ENCODE measurements at regions not wholly inside any gene's neighbourhood (a gene's known extent, or its start where the extent isn't known, plus 50 kb on each side); places are given as distances from the start of the nearest gene placed in this dataset.
"Not testable (repeated sequence)": the region's sequence is repeated elsewhere in the genome, so short reads cannot be mapped to it uniquely, and the experiment has no call there.

DNA sequence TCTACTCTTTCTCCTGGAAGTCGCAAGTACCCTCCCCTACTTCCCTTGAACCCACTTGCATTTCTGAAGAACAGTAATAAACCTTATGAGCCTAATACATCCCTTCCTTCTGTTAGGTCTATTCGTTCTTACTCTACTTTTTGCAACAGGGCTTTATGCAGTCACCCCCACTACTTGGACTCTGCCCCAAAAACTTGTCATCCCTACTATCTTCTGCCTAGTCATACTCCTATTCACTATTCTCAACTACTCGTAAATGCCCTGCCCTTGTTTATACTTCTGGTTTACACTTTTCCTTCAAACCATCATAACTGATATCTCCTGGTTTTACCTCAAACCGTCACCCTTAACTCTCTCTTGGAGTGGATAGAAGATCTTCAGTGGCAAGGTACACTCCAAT lies 55.2 kb upstream of the SLIT2 start:
- no peak for DNase-seq (ENCODE audit: low read depth in 2 of 2)

DNA sequence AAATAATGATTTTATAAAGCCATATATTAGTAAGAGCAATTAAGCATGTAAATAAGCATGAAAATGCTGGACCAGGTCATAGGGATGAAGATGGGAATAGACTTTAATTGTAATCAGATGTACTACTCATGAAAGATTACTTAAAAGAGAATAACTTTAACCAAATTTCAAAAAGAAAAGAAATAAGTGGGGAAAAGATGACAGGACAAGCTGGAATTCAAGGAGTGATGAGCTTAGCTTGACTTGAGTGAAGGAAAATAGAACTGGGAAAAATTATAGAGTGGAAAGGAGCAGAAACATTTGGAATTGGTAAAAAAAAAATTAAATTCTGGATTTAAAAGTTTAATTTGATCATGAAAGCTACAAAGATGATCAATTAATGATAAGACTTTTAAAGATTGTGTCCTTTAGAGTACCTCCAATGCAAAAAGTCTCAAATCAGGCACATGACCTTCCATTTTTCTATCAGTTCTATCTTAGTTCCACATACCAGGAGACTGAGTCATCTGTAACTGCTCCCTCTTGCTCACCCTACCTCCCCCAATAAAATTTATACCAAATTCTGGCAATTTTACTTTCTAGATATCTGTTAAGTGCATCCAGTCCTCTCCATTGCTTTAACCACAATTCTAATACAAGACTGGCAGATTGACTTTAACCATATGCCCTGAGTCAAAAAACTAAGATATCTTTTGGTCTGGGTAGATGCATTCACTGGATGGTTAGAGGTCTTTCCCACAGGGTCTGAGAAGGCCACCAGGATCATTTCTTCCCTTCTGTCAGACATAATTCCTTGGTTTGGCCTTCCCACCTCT lies 56.4 kb upstream of the SLIT2 start:
- peak; percentile 64 to 65 for DNase-seq (ENCODE audit: low read depth in 2 of 2)

DNA sequence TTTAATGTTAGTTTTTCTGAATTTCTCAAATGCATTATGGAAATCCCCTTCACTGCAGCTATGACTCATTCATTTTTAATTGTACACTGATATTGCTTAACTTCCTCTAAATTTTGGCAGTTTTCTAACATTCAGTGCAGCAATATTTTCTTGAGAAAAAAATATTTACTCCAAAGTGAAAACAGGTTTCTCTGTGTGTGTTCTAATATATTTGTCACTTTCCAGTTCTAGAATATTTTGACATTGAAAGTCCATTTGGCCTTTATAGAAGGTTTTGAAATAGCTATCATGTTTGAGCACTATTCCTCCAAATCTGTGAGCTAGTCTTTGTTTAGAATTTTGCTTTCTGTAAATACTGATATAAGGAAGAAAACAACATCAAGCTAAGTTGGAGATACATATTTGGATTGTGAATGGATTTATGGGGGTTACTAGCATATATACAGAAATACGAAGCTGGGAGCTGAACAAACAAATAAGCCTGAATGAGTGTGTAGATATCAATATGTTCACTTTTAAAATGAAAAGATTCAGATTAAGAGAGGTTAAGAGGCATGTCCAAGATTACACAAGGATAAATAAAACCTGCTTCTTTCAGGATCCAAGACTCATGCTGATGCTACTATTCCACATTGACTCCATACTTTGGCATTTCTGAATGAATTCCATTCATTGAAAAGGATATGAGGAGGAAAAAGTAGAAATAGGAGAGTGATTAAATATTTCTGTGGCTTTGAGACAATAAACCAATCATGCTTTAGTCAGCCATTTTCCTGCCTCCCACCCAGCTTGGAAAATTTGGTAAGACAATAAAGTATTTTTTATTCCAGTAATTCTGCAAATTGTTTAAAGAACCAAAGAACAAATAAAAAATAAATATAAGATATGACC lies 57.3 kb upstream of the SLIT2 start:
- peak; percentile 88 for DNase-seq (ENCODE audit: low read depth in 2 of 2)

DNA sequence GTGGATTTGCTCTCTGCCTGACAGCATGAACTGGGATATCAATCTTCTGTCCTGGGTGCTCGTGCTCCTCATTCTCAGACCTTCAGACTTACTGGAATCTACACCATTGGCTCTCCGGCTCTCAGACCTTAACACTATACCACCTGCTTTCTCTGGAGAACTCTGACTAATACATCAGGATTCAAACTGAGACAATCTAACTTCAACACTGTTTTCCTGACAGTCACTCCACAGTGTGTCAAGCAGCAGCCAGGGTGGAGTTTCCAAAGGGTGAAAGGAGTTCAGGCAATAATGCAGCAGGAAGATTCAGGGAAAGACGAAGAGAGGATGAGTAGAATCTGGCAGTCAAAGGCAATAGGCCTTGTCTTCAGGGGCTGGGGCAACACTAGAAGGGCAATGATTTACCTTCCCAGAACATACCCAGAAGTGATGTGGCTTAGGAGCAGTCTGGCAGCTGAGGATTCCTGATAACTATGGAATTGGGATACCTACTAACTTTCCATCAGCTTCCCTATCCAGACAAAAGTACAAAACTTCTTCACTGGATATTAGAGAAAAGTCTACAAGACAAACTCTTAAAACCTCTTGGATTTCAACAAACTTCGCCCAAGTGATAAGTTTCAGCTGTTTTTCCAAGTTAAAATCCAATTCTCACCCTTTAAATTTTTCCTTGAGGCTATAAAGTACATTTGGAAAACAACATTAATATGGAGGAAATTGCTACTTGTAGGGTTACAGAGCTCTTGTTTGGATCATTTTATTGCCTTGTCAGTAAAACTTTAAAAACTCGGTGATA lies 58.4 kb upstream of the SLIT2 start:
- DNase-seq (ENCODE audit: low read depth in 2 of 2) = peak; percentile 7 to 11

DNA sequence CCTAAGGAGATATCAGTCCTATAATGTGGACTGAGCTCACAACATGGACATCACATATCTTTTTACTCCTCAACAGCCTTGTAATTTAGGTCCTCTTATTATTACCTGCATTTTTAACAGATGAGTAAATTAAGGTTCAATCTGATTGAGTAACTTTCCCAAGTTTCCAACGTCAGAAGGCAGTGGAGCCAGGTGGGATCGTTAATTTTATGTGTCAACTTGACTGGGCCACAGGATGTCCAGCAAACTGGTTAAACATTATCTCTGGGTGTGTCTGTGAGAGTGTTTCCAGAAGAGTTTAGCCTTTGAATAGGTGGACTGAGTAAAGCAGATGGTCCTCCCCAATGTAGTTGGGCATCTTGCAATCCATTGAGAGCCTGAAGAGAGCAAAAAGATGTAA lies 59.0 kb upstream of the SLIT2 start:
- DNase-seq (ENCODE audit: low read depth in 2 of 2) = no peak

DNA sequence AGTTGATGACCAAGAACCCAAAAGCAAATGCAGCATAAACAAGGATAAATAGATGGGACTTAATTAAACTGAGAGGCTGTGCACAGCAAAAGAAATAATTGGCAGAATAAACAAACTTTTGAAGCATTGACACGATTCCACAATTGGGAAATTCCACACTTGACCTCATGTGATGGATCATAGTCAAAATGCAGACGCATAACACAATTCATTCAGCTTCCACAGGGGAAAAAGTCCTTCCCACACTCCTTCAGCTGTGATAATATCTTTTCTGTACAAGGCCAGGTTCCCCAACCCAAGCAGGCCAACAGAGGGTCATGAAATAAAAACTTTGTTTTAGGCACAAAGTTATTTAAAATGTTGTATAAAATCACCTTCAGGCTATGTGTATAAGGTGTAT lies 66.6 kb upstream of the SLIT2 start:
- DNase-seq (ENCODE audit: low read depth in 2 of 2) = no peak

DNA sequence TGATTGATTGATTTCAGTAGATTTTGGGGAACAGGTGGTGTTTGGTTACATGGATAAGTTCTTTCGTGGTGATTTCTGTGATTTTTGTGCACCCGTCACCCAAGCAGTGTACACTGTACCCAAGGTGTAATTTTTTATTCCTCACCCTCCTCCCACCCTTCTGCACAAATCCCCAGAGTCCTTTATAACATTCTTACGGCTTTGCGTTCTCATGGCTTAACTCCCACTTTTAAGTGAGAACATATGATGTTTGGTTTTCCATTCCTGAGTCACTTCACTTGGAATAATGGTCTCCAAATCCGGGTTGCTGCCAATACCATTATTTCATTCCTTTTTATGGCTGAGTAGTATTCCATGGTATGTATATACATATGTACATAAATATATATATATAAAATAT lies 68.6 kb upstream of the SLIT2 start:
- not testable (repeated sequence) for DNase-seq (ENCODE audit: low read depth in 2 of 2)

DNA sequence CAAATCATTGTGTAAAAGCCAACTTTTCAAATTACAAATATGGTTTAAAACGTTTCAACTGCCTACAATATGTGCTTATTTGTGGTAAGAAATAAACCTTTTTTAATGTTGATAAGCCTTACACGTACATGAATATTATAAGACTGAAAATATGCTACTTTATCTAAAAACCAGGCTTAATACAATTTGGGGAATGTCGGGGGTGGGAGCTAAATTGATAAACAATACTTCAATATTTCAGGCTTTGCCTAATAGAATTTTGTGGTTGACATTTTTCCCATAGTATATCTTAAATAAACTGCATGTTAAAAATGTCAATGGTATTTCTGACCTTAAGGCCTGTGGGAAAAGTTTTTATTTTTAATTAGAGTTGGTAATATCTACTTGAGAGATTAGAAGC lies 69.8 kb upstream of the SLIT2 start:
- no peak for DNase-seq (ENCODE audit: low read depth in 2 of 2)

DNA sequence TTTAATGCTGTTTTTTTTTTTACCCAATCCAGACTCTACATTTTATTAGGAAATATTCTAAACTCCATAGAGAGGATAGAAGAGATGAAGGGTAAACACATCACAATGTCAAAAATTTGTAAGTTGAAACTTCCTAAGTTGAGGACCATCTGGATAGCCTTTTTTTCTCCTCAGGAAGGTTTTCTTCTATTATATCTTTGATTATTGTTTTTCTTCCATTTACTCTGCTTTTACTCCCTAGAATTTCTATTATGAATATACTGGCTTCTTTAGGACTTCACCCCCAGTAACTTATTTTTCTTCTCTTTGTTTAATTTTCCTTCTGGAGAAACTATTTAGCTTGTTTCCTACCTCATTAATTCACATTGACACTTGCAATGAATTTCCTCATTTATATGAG lies 71.2 kb upstream of the SLIT2 start:
- DNase-seq (ENCODE audit: low read depth in 2 of 2) = no peak

DNA sequence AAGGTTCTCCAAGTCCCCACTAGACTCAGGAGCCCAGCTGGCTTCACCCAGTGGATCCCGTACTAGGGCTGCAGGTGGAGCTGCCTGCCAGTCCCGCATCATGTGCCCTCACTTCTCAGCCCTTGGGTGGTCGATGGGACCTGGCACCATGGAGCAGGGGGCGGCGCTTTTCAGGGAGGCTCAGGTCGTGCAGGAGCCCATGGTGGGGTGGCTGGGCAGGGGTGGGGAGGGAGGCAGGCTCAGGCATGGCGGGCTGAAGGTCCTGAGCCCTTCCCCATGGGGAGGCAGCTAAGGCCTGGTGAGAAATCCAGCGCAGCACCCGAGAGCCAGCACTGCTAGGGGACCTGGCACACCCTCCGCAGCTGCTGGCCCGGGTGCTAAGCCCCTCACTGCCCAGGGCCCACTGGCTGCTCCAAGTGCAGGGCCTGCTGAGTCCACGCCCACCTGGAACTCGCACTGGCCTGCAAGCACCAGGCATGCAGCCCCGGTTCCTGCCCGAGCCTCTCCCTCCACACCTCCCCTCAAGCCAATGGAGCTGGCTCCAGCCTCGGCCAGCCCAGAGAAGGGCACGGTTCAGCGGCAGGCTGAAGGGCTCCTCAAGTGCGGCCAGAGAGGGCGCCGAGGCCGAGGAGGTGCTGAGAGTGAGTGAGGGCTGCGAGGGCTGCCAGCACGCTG lies 72.7 kb upstream of the SLIT2 start:
- no peak for DNase-seq (ENCODE audit: low read depth in 2 of 2)

DNA sequence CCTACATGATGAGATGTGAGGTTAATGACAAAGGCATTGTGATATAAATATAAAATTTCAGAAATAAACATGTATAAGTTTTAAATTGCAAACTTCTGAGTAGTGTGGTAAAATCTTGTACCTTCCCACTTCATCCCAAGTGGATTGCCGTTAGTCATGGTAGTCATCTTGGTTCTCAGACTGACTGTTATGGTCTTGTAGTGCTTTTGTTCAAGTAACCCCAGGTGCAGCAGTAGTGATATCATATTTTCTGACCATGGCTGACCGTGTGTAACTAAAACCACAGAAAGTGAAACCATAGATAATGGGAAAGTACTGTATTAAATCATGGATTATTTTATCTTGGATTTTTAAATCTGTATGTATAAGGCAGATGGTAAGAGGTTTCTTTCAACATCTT lies 74.8 kb upstream of the SLIT2 start:
- DNase-seq (ENCODE audit: low read depth in 2 of 2) = no peak

DNA sequence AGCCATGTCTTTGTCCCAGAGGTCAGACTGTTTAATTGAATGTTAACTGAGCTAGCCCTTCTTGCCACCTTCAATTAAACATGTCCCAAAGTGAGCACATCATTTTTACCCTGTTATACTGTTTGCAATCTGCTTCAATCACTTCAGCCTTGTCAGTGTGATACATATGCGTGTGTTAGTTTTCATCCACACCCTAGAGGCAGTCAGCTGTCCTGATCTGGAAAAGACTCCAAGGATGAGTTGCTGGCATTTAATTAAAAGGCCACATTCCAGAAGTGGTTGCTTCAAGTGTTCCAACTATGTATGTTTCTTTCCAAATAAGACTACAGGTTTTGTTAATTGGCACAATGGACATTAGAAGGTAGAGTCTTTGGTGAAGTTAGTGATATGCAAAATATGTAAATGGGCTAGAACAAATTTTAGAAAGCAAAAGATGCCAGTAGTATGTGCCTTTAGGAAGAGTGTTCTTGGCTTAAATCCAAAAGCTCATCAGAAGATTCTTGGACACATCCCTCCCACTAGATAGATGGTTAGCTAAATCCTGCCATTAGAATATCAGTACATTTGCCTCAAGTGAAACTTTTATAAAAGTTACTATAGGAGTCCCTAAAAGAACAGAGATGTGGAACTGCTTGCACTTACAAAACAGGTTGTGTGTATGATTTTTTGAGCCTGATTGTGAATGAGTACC lies 79.5 kb upstream of the SLIT2 start:
- DNase-seq (ENCODE audit: low read depth in 2 of 2) = no peak

DNA sequence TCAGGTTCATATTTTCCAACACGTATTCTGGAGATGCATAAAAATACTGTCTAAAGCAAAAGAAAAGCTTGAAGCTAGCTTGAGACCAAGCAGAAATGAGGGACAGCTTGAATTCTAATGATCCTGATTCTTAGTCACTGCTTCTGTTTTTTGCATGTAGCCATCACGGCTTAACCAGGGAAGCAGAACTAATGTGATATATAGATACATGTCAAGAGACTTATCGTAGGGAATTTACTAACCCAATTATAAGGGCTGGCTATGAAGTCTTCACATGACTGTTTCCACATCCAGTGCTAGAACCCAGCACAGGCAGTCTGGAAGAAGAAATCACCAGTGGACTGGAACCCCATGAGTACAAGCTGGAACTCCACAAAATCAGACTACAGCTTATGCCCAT lies 85.2 kb upstream of the SLIT2 start:
- no peak for DNase-seq (ENCODE audit: low read depth in 2 of 2)

DNA sequence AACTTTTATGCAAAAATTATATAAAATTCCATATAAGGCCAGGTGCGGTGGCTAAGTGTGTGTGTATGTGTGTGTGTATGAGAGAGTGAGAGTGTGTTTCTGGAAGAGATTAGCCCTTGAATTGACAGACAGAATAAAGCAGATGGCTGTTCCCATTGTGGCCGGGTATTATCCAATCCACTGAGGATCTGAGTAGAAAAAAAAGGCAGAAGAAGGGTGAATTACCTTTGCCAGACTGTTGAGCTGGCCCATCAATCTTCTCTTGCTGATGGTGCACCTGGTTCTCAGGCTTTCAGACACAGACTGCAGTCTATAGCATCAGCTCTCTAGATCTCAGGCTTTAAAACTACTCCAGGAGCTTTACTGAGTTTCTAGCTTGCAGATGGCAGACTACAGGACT lies 92.2 kb upstream of the SLIT2 start:
- no peak for DNase-seq (ENCODE audit: low read depth in 2 of 2)

DNA sequence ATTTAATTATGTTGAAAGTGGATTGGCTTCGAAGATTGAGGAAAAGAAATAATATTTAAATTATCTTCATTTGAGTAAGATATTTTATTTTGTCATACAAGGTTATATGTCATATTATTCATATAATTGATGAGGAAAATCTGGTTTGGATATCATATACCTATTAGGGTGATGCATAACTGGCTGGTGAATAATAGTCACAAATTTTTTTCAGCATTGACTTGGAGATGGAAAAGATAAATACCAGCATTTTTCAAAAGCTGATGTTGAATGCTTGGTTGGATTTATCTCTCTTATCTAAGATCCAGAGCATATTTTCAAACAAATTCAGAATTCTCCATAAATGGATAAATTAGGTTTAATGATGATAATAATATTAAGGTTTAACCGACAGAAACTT lies 93.5 kb upstream of the SLIT2 start:
- DNase-seq (ENCODE audit: low read depth in 2 of 2) = no peak

DNA sequence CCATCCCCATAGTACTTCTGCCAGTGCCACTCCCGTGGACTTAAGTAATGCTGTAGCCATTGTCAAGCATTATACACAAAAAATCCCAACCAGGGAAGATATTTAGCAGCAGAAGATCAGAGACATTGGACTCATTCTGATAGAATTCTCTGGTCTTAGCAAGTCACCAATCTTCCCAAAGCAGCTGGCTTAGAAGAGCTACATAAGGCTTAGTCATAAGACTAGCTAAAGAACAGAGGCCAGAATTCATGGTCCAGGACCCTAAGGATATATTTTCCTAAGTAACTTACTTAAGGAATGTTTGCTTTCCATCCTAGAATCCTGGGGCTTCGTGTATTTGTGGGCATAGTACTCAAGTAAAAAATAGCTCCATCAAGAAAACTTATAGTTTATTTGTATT lies 100.3 kb upstream of the SLIT2 start:
- DNase-seq (ENCODE audit: low read depth in 2 of 2) = no peak

DNA sequence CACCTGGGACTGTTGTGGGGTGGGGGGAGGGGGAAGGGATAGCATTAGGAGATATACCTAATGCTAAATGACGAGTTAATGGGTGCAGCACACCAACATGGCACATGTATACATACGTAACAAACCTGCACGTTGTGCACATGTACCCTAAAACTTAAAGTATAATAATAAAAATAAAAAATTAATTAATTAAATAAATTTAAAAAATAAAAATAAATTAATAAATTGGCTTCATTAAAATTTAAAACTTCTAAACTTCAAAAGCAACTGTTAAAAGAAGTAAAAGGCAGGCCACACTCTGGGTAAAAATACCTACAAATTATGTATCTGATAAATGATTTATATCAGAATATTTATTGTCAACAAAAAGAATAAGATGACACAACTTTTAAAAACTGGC lies 102.6 kb upstream of the SLIT2 start:
- DNase-seq (ENCODE audit: low read depth in 2 of 2) = not testable (repeated sequence)

DNA sequence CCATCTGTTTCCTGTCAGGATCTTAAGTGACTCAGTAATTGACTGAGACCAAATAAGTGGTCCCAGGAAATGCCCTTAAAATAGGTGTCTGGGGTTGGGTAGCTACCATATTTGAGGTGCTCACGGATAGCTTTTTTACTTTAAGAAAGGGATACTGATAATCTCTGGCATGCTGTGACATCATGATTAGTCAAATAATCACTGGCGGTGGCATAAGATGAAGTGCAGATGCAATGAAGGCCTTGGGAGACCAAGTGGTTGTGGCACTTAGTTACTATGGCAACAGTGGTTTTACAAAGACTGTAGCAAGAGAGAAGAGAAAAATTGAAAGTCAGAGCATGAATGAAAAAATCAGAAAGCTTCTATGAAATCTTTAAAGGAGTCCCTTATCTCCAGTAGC lies 114.5 kb upstream of the SLIT2 start:
- DNase-seq (ENCODE audit: low read depth in 2 of 2) = peak in 1 of 2 experiments; percentile 15

DNA sequence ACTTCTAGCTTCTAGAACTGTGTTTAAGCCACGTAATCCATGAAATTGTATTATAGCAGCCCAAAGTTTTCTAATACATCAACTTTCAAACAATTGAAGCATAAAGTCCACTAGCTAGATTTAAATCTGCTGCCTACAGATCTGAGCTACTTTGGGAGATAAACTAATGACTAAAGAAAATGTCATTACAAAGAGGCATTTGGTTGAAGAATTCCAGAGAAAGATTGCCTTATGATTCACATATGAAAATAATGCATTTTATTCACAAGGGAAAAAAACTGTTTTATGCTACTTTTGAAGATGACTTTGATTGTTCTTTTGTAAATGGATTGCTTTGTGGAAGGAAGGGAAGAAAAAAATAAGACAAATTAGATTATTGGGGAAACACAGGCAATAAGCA lies 124.1 kb upstream of the SLIT2 start:
- DNase-seq (ENCODE audit: low read depth in 2 of 2) = peak in 1 of 2 experiments; percentile 4

DNA sequence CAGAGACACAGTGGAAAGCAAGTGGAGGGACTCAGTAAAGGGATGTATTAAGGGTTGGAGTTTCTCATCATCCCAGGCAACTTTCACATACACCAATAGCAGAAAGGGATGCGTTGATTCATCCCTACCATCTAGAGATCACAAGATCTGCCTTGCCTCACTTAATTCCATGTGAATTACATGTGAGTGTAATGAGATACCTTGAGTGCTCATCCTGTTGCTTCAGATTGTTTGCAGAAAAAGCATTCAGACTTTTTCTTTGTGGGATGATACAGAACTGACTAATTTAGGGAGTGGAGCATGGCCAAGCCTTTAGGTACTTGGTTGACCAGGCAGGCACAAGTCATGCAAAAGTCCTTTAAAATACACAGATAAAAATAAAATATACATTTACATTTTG lies 124.8 kb upstream of the SLIT2 start:
- DNase-seq (ENCODE audit: low read depth in 2 of 2) = peak; percentile 15 to 28
